ENCODE measurements at regions not wholly inside any gene's neighbourhood (a gene's known extent, or its start where the extent isn't known, plus 50 kb on each side); places are given as distances from the start of the nearest gene placed in this dataset.

DNA sequence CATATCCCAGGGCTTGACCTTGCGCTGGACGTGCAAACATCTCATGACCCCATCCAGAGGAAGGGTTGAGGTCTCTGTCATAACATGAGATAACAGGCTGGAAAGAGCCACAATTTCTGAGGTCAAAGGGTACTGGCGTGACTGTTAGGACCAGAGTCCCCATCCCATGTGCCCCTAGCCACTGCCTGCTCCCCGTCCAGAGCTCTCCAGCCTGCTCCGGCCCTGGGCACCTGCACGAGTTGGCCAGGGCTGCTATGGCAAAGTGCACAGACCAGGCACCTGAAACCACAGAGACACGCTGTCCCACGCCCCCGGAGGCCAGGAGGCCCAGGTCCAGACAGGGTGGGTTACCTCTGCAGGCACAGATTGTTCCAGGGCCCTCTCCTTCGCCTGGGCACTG, 58.9 kb downstream of the SHANK2 start:
- ChIA-PET CTCF (no interaction called here), POLR2A (ENCODE audit: unreplicated experiment) (no interaction called here)
- no peaks in the 10 kb centered on the region for H3K9me2 ChIP-seq (replicated peaks; ENCODE audit: low read length)
- no peak overlapping the region for H3K4me3 ChIP-seq (ENCODE audit: low read length)
- no peaks in the 10 kb centered on the region for H3K4me1 ChIP-seq (ENCODE audit: insufficient read depth, low read length)
- H3K27me3 ChIP-seq (ENCODE audit: low read length), result no peaks in the 10 kb centered on the region
- TF ChIP-seq, protein P1, sequence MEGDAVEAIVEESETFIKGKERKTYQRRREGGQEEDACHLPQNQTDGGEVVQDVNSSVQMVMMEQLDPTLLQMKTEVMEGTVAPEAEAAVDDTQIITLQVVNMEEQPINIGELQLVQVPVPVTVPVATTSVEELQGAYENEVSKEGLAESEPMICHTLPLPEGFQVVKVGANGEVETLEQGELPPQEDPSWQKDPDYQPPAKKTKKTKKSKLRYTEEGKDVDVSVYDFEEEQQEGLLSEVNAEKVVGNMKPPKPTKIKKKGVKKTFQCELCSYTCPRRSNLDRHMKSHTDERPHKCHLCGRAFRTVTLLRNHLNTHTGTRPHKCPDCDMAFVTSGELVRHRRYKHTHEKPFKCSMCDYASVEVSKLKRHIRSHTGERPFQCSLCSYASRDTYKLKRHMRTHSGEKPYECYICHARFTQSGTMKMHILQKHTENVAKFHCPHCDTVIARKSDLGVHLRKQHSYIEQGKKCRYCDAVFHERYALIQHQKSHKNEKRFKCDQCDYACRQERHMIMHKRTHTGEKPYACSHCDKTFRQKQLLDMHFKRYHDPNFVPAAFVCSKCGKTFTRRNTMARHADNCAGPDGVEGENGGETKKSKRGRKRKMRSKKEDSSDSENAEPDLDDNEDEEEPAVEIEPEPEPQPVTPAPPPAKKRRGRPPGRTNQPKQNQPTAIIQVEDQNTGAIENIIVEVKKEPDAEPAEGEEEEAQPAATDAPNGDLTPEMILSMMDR (conservative IDR thresholded peaks at IDR 0.05; ENCODE audit: low read depth, low read length), result no peak
- TF ChIP-seq EZH2phosphoT487 (IDR thresholded peaks at IDR 0.05; ENCODE audit: borderline replicate concordance, low read length) (no peak), EZH2 (IDR thresholded peaks at IDR 0.05; ENCODE audit: low read length, unreplicated experiment) (no peak)
- intact Hi-C loops (cut with micrococcal nuclease), result no loop called here
- no peaks in the 10 kb centered on the region for H3K9me3 ChIP-seq (ENCODE audit: low read length)
- no peak overlapping the region for H3K9ac ChIP-seq (ENCODE audit: low read length)
- no peak overlapping the region for H3K4me2 ChIP-seq (ENCODE audit: low read length)
- no peaks in the 10 kb centered on the region for H4K20me1 ChIP-seq (ENCODE audit: low read length)
- H3K27ac ChIP-seq (ENCODE audit: low read length), result no peak overlapping the region
- no peaks in the 10 kb centered on the region for H3F3A ChIP-seq (ENCODE audit: low read length, unreplicated experiment)
- no peaks in the 10 kb centered on the region for H3K79me2 ChIP-seq (ENCODE audit: low read length)
- DNase-seq (no peak), ATAC-seq (no peak)
- BruUV-seq (replicated peaks), result no TSS peak
- H2AFZ ChIP-seq (ENCODE audit: low read length), result no peak overlapping the region
- no peaks in the 10 kb centered on the region; the same call in 1 of the 2 replicates for H3K36me3 ChIP-seq (ENCODE audit: low read depth, low read length)

DNA sequence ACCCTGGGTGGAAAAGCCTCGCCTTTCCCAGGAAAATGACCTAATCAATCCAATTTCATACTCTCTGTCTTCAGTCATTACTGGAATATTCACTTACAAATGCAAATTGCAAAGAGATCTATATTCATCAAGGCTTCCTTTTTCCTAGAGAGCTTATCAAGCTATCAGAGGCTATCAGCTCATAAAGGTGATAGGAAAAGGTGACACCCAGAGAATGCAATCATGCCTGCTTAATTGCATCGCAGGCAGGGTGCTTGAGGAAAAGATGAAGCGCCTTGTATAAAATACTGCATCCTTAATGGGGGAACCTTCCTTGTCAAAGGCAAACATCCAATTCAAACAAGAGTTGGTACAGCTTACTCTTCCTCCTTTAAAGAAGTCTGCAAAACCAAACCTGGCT, 59.7 kb downstream of the SHANK2 start:
- H3K79me2 ChIP-seq (ENCODE audit: low read length), result no peaks in the 10 kb centered on the region
- ATAC-seq (no peak), DNase-seq (no peak)
- no peaks in the 10 kb centered on the region for H3K4me1 ChIP-seq (ENCODE audit: insufficient read depth, low read length)
- H3K36me3 ChIP-seq (ENCODE audit: low read depth, low read length), result no peaks in the 10 kb centered on the region; the same call in 1 of the 2 replicates
- H3K27me3 ChIP-seq (ENCODE audit: low read length), result no peaks in the 10 kb centered on the region
- no peaks in the 10 kb centered on the region for H3K9me2 ChIP-seq (replicated peaks; ENCODE audit: low read length)
- no peak overlapping the region for H3K4me3 ChIP-seq (ENCODE audit: low read length)
- no peak overlapping the region for H3K9ac ChIP-seq (ENCODE audit: low read length)
- TF ChIP-seq, protein P1 (conservative IDR thresholded peaks at IDR 0.05; ENCODE audit: low read depth, low read length), result no peak
- no peak for TF ChIP-seq EZH2phosphoT487 (IDR thresholded peaks at IDR 0.05; ENCODE audit: borderline replicate concordance, low read length)
- TF ChIP-seq EZH2 (IDR thresholded peaks at IDR 0.05; ENCODE audit: low read length, unreplicated experiment), result no peak
- CTCF ChIA-PET, result no interaction called here
- no TSS peak for BruUV-seq (replicated peaks)
- H3K27ac ChIP-seq (ENCODE audit: low read length), result no peak overlapping the region
- H3K9me3 ChIP-seq (ENCODE audit: low read length), result no peaks in the 10 kb centered on the region
- H3K4me2 ChIP-seq (ENCODE audit: low read length), result no peak overlapping the region
- H2AFZ ChIP-seq (ENCODE audit: low read length), result no peak overlapping the region
- POLR2A ChIA-PET (ENCODE audit: unreplicated experiment), result no interaction called here
- intact Hi-C loops (cut with micrococcal nuclease), result no loop called here
- no peaks in the 10 kb centered on the region for H3F3A ChIP-seq (ENCODE audit: low read length, unreplicated experiment)
- H4K20me1 ChIP-seq (ENCODE audit: low read length), result no peaks in the 10 kb centered on the region

DNA sequence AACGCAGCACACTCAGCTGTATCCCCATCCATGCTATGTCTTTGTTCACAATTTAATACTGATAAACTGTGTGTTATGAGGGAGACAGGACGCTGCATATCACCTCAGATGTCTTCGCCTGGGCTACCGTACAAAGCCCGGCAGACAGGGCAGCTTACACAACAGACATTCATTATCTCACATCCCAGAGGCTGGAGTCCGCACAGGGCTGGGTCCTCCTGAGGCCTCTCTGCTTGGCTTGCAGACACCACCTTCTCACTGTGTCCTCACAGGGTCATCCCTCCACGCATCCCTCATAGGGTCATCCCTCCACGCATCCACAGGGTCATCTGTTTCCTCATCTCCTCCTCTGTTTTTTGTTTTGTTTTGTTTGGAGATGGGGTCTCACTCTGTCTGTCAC, 61.2 kb downstream of the SHANK2 start:
- no peaks in the 10 kb centered on the region for H3K4me1 ChIP-seq (ENCODE audit: insufficient read depth, low read length)
- BruUV-seq (replicated peaks), result no TSS peak
- no peak overlapping the region for H2AFZ ChIP-seq (ENCODE audit: low read length)
- H3K36me3 ChIP-seq (ENCODE audit: low read depth, low read length), result no peaks in the 10 kb centered on the region; the same call in 1 of the 2 replicates
- CTCF ChIA-PET, result no interaction called here
- no peak overlapping the region for H3K9ac ChIP-seq (ENCODE audit: low read length)
- intact Hi-C loops (cut with micrococcal nuclease), result no loop called here
- H3K27ac ChIP-seq (ENCODE audit: low read length), result no peak overlapping the region
- H3K9me2 ChIP-seq (replicated peaks; ENCODE audit: low read length), result no peaks in the 10 kb centered on the region
- H3K79me2 ChIP-seq (ENCODE audit: low read length), result no peaks in the 10 kb centered on the region
- no peaks in the 10 kb centered on the region for H3F3A ChIP-seq (ENCODE audit: low read length, unreplicated experiment)
- H3K27me3 ChIP-seq (ENCODE audit: low read length), result no peaks in the 10 kb centered on the region
- H3K4me3 ChIP-seq (ENCODE audit: low read length), result no peak overlapping the region
- ATAC-seq (no peak), DNase-seq (no peak)
- no peaks in the 10 kb centered on the region for H3K9me3 ChIP-seq (ENCODE audit: low read length)
- TF ChIP-seq EZH2 (IDR thresholded peaks at IDR 0.05; ENCODE audit: low read length, unreplicated experiment), result no peak
- no peak for TF ChIP-seq EZH2phosphoT487 (IDR thresholded peaks at IDR 0.05; ENCODE audit: borderline replicate concordance, low read length)
- TF ChIP-seq, protein P1 (conservative IDR thresholded peaks at IDR 0.05; ENCODE audit: low read depth, low read length), result no peak
- H4K20me1 ChIP-seq (ENCODE audit: low read length), result no peaks in the 10 kb centered on the region
- POLR2A ChIA-PET (ENCODE audit: unreplicated experiment), result no interaction called here
- H3K4me2 ChIP-seq (ENCODE audit: low read length), result no peak overlapping the region
